ENCODE measurements at regions not wholly inside any gene's neighbourhood (a gene's known extent, or its start where the extent isn't known, plus 50 kb on each side); places are given as distances from the start of the nearest gene placed in this dataset.

- no peak for TF ChIP-seq CTCF (IDR thresholded peaks at IDR 0.05; ENCODE audit: low read length)
- TF ChIP-seq EZH2 (optimal IDR thresholded peaks at IDR 0.05; ENCODE audit: low read depth, low read length) = no peak
- no peak for TF ChIP-seq EZH2phosphoT487 (IDR thresholded peaks at IDR 0.05; ENCODE audit: low read length)
These were observed 704.7 kb downstream of the DIAPH3 start for GRCh38 chr13:59458908-59459579.
